DMS53 (cell line): ENCODE measurements at regions not wholly inside any gene's neighbourhood (a gene's known extent, or its start where the extent isn't known, plus 50 kb on each side); places are given as distances from the start of the nearest gene placed in this dataset.
A peak's percentile ranks its signal among the peaks of the same experiment; 100 is the strongest.
"Not testable (repeated sequence)": the region's sequence is repeated elsewhere in the genome, so short reads cannot be mapped to it uniquely, and the experiment has no call there.

Source experiments
- DNase-seq: peaks from one replicate; lab custom pipeline; 2025; lab: John Stamatoyannopoulos, UW

- DNase-seq: not testable (repeated sequence)
Measured at GRCh38 chr3:94412936-94413335, 350.1 kb downstream of the NSUN3 start.

GRCh38 chr3:94413336-94414108 lies 350.7 kb downstream of the NSUN3 start:
- no peak for DNase-seq

- DNase-seq: no peak
Measured at GRCh38 chr3:94414418-94414817, 351.6 kb downstream of the NSUN3 start.

GRCh38 chr3:94416768-94417167 lies 353.9 kb downstream of the NSUN3 start:
- DNase-seq: no peak

- no peak for DNase-seq
Measured at GRCh38 chr3:94417963-94418455, 355.1 kb downstream of the NSUN3 start.

- no peak for DNase-seq
Measured at GRCh38 chr3:94420931-94421330, 358.1 kb downstream of the NSUN3 start.

GRCh38 chr3:94423578-94423977 lies 360.7 kb downstream of the NSUN3 start:
- DNase-seq: no peak

GRCh38 chr3:94429517-94429916 lies 366.7 kb downstream of the NSUN3 start:
- DNase-seq: no peak

- no peak for DNase-seq
Measured at GRCh38 chr3:94431876-94432570, 369.2 kb downstream of the NSUN3 start.

GRCh38 chr3:94433811-94434210 lies 370.9 kb downstream of the NSUN3 start:
- DNase-seq: no peak

GRCh38 chr3:94440767-94441493 lies 378.1 kb downstream of the NSUN3 start:
- no peak for DNase-seq

GRCh38 chr3:94441494-94441847 lies 378.6 kb downstream of the NSUN3 start:
- no peak for DNase-seq

- peak; percentile 71 for DNase-seq
Measured at GRCh38 chr3:94453864-94454263, 391.0 kb downstream of the NSUN3 start.

- DNase-seq: no peak
Measured at GRCh38 chr3:94459167-94459566, 396.3 kb downstream of the NSUN3 start.

GRCh38 chr3:94460931-94461330 lies 398.1 kb downstream of the NSUN3 start:
- no peak for DNase-seq

GRCh38 chr3:94462931-94463330 lies 400.1 kb downstream of the NSUN3 start:
- no peak for DNase-seq

GRCh38 chr3:94472511-94472910 lies 409.6 kb downstream of the NSUN3 start:
- DNase-seq: no peak

- peak; percentile 3 for DNase-seq
Measured at GRCh38 chr3:94481226-94481898, 418.5 kb downstream of the NSUN3 start.

- no peak for DNase-seq
Measured at GRCh38 chr3:94482686-94483085, 419.8 kb downstream of the NSUN3 start.

GRCh38 chr3:94483403-94483802 lies 420.5 kb downstream of the NSUN3 start:
- DNase-seq: no peak

GRCh38 chr3:94494992-94495391 lies 432.1 kb downstream of the NSUN3 start:
- no peak for DNase-seq

- DNase-seq: no peak
Measured at GRCh38 chr3:94500146-94500545, 437.3 kb downstream of the NSUN3 start.
